Left colon (tissue), 2 donors: ENCODE measurements at regions not wholly inside any gene's neighbourhood (a gene's known extent, or its start where the extent isn't known, plus 50 kb on each side); places are given as distances from the start of the nearest gene placed in this dataset.
"Not testable (repeated sequence)": the region's sequence is repeated elsewhere in the genome, so short reads cannot be mapped to it uniquely, and the experiment has no call there.

Experiments used
- ATAC-seq: fragments of 200-7000 bp; cut with Tn5 transposase; one replicate; pipeline ENCODE4 v1.9.1; 2020; ENCODE audit warnings: mild to moderate bottlenecking, moderate library complexity
- DNase-seq, 2 donors: peaks; one replicate each; pipeline ENCODE4 v3.0.0-alpha.2; 2020
- intact Hi-C, 2 donors: fragments of 100-400 bp; cut with DNase I in 1 of 2; cut with micrococcal nuclease in 1 of 2; formaldehyde crosslinking; loops; one replicate each; pipeline versions ENCODE4 v1.11.2 to v1.14.0; 2022; cut with DNase I, micrococcal nuclease
- donor health status: DM: no; HTN: no; CAD: no.
- donor health status: DM: yes; HTN: yes; CAD: no.

DNA sequence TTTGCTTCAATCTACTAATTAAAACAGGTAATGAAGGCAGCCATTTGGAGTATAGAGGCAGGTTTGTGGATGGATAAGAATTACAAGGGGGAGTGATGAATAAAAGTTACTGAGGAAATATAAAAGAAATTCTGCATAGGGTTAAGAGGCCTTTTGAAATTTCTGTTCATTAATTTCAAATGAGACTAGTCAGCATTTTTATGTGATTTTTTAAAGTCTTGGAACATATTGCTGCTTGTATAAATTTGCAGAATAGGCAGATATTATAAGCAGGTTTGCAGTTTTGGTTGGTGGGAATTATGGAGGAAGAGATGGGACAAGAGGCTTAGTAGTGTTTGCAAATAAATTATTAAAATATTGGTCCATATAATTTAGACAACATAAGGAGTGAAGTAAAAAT lies 750.4 kb upstream of the AGA start:
- intact Hi-C loops, result no loop called here
- ATAC-seq, result no peak
- no peak for DNase-seq

DNA sequence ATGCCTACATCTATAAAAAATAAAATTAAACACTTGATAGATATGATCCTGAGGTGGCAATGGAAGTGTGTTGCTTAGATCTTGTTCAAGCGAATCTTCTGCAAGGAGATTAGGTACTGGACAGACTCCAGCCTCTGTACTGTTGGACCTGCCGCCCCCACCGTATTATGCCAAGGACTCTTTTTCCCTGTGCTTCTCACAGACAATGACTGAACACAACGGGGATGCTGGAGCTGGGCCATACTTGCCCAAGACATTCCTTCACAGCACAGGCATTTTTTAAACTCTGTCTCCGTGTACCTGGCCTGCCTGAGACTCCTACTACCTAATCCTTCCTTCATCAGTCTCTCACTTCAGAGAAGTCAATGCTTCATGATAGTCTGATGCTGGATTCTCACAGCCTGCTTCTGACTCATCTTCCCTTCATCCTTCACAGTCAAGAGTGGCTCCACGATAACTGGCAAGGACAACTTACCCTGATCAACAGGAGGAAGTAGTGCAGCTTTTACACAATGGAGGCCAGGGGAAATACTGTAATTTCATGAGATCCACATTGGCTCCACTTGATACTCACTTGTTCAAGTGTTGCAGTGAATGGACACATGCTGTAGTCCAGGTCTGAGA lies 754.6 kb upstream of the AGA start:
- ATAC-seq (no peak), DNase-seq (no peak)
- intact Hi-C loops, result no loop called here

DNA sequence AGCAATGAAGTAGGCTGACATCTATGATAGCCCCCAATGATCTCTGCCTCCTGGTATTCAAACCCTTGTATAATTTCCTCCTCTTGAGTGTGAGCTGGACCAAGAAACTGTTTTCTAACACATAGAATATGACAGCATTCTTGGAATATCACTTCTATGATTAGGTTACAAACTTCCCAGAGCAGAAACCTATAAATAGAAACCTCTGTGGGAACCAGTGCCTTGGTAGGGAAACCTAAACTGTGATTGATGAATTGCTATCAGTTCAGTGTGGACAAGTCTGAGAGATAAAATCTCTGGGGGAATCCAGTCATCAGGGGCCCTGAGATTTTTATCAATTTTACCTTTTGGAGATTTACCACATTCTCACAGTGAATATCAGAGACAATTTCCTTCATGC lies 756.5 kb upstream of the AGA start:
- intact Hi-C loops, result no loop called here
- ATAC-seq, result no peak
- no peak for DNase-seq

DNA sequence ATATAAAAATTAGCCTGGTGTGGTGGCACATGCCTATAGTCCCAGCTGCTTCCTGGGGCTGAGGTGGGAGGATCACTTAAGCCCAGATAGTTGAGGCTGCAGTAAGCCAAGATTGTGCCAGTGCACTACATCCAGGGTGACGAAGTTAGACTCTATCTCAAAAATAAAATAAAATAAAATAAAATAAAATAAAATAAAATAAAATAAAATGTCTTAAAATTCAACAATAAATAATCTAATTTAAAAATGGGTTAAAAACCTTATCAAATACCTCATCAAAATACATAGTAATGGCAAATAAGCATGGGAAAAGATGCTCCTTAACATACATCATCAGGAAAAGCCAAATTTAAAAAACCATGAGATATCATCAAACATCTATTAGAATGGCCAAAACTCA lies 760.2 kb upstream of the AGA start:
- intact Hi-C loops, result no loop called here
- DNase-seq (no peak), ATAC-seq (no peak)

DNA sequence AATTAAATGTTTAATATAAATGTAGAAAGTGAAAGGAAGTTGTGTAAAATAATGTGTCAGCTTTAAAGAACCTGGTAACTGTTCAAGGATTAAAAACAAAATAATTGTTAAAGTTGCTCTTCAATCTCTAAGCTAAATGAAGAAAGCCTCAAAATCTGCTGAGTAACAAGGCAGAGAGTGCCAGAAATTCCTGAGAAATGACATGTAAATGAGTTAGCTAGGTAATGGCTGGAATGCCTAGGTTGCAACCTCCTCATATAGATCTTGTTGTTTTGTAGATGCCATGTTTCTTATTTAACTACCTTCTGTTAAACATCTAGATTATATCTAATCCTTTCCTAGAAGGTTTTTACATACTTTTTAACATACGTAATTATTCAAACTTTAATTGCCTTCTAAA lies 763.6 kb upstream of the AGA start:
- no peak for DNase-seq
- intact Hi-C loops, result no loop called here
- no peak for ATAC-seq

DNA sequence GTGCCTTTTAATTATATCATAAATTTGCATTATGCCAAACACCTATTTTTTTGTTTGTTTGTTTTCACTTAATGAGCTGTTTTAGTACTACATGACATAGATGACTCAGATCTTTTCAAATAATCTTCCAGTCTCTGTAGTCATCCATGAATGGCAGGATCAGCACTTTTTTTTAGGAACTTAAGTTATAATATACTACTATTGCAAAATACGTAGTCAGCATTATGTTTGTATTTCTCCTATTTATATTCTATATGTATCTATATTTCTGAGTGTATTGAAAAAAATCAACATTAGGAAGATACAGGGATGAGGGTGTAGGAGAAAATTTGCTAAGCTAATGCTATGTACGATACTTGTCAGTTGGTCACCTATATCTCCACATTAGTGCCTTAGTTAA lies 773.1 kb upstream of the AGA start:
- intact Hi-C loops, result no loop called here
- ATAC-seq (no peak), DNase-seq (no peak)

DNA sequence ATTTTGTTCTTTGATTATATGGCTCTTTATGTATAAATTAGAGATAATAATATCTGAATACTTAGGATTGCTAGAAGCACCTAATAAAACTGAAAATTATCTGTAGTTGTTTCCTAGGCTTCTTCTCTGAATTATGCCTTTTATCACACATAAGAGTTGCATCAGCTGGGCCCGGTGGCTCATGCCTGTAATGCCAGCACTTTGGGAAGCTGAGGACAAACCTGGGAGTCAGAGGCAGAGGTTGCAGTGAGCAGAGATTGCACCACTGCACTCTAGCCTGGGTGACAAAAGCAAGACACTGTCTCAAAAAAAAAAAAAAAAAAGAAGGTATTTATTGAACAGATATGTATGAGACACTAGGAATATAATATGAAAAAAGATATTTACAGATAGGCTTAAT lies 773.5 kb upstream of the AGA start:
- intact Hi-C loops, result no loop called here
- ATAC-seq, result no peak
- DNase-seq, result no peak

DNA sequence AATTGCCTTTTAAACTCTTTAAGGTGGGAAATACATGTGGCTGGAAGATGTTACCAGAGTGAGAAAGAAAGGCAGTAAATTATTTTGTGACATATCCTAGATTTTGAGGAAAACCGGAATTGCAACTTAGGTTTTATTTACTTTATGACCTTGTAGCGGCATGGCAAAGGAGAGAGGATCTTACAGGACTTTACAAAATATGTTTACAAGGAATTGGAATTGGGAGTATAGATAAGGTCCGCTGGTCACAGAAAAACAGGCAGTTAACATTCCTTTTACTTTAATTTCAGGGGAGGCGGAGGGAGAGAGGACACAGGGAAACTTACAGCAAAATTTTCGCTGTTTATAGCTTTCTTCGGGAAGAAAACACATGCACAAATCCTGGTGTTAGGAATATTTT lies 784.2 kb upstream of the AGA start:
- ATAC-seq, intact Hi-C loops, DNase-seq: not testable (repeated sequence)

DNA sequence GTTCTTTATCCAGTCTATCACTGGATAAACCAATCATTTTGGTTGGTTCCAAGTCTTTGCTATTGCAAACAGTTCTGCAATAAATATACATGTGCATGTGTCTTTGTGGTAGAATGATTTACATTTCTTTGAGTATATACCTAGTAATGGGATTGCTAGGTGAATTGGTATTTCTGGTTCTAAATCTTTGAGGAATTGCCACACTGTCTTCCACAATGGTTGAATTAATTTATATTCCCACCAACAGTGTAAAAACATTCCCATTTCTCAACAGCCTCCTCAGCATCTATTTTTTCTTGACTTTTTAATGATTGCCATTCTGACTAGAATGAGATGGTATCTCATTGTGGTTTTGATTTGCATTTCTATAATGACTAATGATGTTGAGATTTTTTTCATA lies 791.7 kb upstream of the AGA start:
- ATAC-seq (no peak), DNase-seq (no peak)
- intact Hi-C loops, result no loop called here

DNA sequence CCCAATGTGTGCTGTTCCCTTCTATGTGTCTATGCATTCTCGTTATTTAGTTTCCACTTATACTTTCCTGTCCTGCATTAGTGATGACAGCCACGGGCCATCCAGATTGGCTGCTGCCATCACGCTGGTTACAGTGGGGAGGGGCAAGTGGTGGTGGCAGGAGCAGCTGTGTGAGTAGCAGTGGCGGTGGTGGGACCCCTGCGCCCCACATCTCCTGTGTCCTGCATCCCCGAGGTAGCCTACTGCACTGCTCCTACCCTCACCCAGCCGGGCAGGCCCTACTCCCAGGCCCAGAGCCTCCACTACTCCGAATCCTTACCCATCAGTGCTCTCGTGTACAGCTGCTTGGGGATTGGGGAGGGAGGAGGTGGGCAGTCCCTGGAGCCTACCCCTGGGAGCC lies 798.7 kb upstream of the AGA start:
- DNase-seq, result no peak
- intact Hi-C loops, result no loop called here
- no peak for ATAC-seq

DNA sequence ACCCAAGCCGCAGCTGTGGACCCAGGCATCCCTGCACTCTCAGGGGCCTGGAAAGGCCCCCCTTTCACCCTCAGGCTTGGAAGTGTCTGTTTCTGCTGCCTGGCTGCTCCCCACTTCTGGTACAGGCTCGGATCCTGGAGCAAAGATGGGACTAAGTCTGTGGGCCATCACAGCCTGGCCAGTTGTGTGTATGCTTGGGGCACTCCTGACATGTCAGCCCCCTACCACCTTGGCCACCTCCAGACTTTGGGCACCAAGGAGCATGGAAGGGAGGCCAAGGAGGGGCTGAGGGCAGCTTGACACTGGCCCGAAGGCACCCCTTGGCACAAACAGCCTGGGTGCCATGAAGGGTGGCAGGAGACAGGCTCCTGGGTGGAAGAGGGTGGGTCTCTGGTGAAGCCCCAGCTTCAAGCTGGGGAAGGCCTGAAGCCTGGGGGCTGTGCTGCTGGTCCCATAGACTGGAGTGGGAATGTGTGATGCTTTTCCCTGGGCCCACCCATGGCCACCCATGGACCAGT lies 799.4 kb upstream of the AGA start:
- DNase-seq (no peak), ATAC-seq (no peak)
- intact Hi-C loops, result no loop called here

DNA sequence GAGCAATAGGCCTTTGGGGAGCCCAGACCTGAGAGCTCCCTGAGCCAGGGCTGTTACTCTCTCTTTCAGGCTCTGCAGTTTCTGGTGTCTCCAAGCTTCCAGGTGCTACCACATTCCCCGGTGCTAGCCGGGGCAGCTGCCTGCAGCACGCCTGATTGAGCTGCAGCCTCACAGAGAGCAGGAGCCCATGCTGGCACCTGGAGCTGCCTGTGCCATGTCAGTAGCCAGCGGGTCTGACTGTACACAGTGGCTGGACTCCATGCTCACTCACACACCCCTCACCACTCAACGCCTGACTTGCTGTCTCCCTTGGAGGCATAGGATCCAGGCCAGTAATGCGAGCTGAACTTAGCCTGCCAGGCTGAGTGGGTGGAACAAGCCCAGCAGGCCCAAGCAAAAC lies 800.4 kb upstream of the AGA start:
- no peak for ATAC-seq
- intact Hi-C loops, result no loop called here
- DNase-seq, result no peak

DNA sequence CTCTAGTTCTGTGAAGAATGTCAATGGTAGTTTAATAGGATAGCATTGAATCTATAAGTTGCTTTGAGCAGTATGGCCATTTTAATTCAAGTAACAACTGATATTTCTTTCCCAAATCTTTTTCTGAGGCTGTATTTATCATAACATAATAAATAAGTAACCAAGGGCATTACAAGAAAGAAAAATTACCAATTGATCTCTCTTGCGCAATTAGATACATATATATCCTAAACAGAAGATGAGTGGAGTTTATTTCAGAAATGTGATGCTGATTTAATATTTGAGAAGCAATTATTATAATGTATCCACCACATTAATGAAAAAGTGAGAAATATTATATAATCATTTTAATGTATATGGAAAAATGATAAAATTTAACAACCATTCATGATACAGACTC lies 802.5 kb upstream of the AGA start:
- DNase-seq, result no peak
- intact Hi-C loops, result no loop called here
- no peak for ATAC-seq

DNA sequence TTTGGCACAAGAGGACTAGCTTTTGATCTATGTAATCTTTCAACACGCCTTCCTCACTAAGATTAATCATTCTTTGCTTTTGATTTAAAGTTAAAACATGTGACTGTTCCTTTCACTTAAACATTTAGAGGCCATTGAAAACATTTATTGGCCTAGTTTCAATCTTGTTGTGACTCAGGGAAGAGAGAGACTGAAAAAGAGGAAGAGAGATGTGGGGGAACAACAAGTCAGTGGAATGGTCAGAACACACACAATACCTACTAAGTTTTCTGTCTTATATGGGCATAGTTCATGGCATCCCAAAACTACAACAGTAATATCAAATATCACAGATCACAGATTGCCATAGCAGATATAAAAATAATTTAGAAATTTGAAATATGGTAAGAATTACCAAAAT lies 812.9 kb upstream of the AGA start:
- ATAC-seq, result no peak
- intact Hi-C loops, result no loop called here

DNA sequence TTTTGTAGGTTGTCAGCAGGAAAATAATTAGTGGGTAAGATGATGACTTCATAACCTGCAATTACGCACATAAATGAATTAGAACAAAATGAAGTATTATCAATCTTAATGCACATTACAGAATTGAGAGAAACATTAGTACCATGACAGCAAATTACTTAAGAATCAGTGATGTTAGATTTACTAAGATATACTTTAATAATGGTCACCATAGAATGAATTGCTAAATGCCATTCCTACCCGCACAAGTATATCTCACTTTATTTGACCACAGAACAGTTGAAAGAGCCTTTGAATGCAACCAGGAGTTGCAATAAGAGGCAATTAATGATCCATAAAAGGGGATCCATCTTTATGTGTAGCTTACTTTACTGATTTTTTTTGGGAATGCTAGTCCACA lies 816.4 kb upstream of the AGA start:
- intact Hi-C loops, result no loop called here
- no peak for DNase-seq

More for the DNA sequence above, 812.9 kb upstream of the AGA start:
- no peak for DNase-seq

DNA sequence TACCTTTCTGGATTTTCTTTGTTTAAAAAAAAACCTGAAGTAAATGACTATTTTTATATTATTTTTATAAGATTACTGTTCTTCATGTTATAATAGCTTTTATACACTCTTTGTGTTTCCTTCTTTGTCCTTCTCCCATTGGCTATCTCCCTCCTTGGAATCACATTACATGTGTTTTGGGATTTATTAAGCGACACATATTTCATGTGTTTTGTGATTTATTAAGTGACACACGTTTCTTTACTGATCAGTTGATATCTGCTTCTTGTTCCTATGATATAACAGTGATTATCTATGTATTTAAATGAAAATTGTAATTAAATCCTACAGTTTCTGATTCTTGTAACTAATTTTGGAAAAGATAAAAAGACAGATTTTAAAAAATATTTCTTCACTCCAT lies 817.3 kb upstream of the AGA start:
- DNase-seq (no peak), ATAC-seq (no peak)
- intact Hi-C loops, result no loop called here

More for the DNA sequence above, 816.4 kb upstream of the AGA start:
- ATAC-seq, result no peak

DNA sequence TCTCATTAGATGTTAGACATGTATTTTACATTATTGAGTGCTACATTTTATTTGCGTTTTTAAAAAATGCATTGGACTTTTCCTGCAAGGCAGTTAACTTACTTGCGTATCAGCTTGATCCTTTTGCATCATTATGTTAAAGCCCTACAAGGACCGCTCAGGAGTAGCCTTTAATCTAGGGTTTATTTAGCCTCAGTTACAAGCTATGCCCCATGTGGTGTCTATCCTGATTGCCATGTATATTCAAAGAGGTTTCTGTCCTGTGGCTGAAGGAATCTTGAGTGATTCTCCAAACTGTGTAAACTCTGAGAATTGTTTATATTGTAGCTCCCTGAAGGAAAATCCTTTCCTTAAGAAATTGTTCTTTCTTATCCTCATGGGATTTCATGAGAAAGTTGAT lies 821.8 kb upstream of the AGA start:
- intact Hi-C loops, result no loop called here

DNA sequence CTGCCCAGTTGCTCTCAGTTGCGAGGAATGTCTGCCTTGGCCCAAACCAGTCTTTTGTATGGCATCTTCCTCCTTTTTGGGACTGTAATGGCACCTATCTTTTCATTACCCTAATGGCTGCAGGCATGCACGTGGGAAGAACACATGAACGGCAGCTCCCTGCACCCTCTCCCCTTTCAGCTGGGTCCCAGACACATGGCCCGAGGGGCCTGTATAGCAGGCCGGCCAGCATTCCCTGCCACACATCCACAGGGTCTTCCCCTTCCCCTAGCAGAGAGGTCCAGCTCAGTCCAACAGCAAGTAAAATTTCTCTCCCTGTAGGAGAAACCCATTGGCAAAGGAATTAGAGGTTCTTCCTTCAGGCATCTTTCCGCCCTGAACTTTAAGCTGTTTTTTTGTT lies 829.1 kb upstream of the AGA start:
- intact Hi-C loops, result no loop called here
- no peak for DNase-seq

More for the DNA sequence above, 821.8 kb upstream of the AGA start:
- no peak for DNase-seq
- no peak for ATAC-seq

DNA sequence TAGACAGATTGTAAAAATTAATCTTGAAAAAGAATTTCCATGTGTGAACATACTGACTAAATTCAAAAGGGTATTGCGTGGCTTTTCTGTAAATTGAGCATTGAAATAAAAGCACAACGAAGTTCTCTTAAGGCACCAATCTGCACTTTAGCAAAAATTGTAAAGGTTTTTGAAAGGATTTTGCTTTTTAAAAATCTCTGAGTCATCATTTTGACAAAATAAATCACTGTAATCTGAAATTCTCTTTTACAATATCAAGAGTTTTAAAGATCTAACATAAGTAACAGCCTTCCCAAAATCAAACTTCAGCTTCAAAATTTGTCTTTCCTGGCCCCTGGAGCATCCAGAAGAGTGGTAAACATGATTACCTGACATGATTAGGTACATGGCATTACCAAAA lies 830.9 kb upstream of the AGA start:
- intact Hi-C loops, result no loop called here
- DNase-seq, result no peak
- ATAC-seq, result no peak

More for the DNA sequence above, 829.1 kb upstream of the AGA start:
- ATAC-seq, result no peak

DNA sequence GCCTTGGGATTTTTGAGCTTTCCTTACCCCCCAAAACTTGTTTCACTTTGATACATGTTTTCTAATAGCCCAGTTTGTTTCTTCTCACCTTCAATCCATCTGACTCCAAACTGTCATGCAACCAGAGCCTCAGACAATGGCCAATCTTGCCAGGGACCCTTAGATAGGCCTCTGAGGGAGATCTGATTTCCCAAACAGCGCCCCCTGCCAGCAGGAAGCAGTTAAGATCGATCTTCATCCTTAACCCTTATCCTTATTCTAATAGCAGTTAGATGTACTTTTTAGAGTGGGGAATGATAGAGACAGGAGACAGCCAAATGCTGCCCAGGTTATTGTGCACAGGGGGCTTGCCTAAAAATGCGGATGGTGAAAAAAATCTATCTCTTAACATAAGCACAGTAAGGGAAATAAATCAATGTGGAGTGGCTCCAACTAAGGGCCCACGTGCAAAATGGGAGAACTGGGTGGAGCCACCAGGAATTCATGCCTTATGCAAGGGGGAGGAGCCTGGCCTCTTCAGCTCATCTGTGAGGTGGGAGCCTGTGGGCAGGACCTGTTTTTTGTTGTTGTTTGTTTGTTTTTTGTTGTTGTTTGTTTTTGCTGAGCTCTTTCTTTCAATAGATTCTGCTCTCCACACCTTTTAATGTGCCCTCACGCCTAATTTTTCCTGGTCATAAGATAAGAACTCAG lies 833.6 kb upstream of the AGA start:
- intact Hi-C loops, result no loop called here
- DNase-seq (no peak), ATAC-seq (no peak)

DNA sequence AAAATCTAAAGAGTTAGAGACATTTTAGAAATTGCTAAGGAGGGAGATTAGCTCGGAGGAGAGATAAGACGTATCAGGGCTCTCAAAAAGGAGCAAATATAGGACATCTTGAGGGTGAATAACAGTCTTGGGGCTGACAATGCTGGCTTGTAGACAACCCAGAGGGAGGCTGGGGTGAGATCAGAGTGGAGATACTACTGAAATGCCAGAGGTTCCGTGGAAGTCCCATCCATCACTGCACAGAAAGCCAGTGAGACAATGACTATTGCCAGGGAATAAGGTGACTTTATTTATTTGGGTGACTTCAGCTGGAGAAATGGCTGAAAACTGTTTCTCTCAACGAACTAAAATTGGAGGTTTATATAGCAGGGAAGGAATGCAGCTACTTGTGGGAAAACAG lies 838.1 kb upstream of the AGA start:
- intact Hi-C loops, result no loop called here
- no peak for DNase-seq
- ATAC-seq, result no peak
